Right ventricle myocardium inferior (tissue), 1 donor: ENCODE measurements at regions not wholly inside any gene's neighbourhood (a gene's known extent, or its start where the extent isn't known, plus 50 kb on each side); places are given as distances from the start of the nearest gene placed in this dataset.
"Not testable (repeated sequence)": the region's sequence is repeated elsewhere in the genome, so short reads cannot be mapped to it uniquely, and the experiment has no call there.

ENCODE experiments used
- ATAC-seq: fragments of 200-7000 bp; cut with Tn5 transposase; one replicate; pipeline ENCODE4 v1.9.1; 2020; ENCODE audit warnings: mild to moderate bottlenecking, moderate library complexity
- DNase-seq: peaks from one replicate; pipeline ENCODE4 v3.0.0; 2021; ENCODE audit errors: missing footprints
- intact Hi-C: fragments of 100-400 bp; cut with DNase I; formaldehyde crosslinking; loops from one replicate; pipeline ENCODE4 v1.11.0; 2022
- donor health status: DM: no; HTN: yes; CAD: no; lungs with severe emphysema.

DNA sequence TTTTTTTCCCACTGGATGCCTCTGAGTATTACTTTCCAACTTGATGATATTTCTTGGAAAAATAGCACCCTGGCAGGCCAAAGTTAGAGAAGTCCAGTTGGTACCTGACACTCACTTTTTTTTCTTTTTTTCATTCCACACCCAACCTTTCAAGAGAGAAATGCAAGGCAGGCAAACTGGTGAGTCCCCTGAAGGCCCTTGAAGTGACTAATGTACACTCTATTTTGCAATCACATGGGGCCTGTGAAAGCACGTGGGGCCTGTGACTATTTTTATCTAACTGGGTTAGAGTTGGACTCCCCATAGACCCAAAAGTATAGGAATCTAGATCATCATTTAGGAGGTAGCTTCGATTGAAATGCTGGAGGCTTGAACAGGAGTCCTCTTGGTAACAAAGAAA is 316.7 kb downstream of the CHL1 start:
- ATAC-seq (no peak), DNase-seq (no peak)
- intact Hi-C loops = no loop called here

DNA sequence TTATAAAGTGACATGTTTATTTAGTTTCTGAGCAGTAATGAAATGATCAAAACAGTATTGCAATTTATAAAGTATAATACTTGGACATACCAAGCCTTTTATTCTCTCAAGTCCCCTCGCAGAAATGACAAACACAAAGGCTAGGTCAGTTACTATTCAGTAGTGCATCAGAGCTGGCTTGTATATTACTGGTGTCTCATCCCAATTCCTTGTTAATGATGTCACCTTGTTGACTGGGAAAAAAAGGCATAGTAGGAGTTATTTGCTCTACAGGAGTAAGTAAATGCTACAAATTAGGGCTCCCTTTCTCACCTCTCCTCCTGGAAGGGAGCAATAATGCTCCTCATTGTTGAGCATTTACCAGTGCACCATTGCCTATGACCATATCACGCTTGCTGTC is 317.6 kb downstream of the CHL1 start:
- intact Hi-C loops = no loop called here
- no peak for ATAC-seq
- DNase-seq = no peak

DNA sequence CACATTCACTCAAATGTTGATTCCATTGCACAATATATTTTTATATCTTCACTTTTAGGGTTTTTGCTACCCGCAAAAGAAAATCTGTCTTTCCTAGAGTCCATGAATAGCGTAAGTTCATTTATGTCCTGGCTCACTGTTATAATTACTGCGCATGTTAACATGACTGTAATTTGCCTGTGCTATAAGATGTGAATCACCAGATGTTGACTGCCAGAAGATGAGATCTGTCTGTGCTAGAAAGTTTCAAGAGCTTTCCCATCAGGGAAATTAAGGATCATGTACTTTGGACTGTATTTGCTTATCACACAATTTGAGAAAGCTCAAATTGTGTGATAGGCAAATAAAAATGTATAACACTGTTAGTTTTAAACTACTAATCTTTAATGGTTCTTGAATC is 322.5 kb downstream of the CHL1 start:
- ATAC-seq (no peak), DNase-seq (no peak)
- intact Hi-C loops = no loop called here

DNA sequence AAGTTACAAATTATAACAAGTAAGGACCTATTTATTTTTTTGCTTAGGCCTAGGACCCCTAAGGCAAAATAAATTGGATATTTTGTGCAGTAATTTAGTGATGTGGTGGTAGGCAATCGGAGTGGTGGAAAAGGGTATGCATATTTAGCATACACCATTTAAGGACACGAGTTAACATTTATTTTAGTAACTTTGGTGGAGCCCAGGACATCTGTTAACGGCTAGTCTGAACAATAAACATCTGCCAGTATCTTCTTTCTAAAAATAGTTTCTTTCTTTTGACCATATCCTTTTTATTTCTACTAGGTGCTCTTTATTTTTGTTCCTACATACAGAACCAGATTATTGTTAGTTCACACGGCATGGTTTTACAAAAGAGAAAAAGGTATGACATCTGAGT is 326.3 kb downstream of the CHL1 start:
- intact Hi-C loops = no loop called here
- no peak for ATAC-seq
- DNase-seq = no peak

- DNase-seq (no peak), ATAC-seq (no peak)
- intact Hi-C loops = no loop called here
These were observed 328.9 kb downstream of the CHL1 start for GRCh38 chr3:525415-525814.

DNA sequence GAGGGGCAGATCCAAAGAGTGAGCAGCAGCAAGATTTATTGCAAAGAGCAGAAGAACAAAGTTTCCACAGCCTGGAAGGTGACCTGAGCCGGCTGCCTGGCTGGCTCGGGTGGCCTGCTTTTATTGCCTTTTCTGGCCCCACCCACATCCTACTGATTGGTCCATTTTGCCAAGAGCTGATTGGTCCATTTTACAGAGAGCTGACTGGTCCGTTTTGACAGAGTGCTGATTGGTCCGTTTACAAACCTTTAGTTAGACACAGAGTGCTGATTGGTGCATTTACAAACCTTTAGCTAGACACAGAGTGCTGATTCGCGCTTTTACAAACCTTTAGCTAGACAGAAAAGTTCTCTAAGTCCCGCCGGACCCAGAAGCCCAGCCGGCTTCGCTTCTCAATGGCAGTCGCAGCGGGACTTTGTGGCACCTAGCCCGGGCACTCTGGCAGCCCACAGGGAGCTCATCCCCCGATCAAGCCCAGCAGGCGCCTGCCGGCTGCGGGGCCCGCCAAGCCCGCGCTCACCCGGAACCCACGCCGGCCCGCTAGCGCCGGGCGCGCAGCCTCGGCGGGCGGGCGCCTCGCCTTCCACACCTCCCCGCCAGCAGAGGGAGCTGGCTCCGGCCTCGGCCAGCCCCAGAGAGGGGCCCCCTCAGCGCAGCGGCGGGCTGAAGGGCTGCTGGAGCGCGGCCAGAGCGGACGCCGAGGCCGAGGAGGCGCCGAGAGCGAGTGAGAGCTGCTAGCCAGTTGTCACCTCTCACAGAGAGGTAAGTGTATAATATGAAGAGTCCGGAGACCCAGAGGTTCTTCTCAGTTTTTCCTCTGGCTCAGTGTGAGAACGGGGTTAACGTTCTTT is 339.2 kb downstream of the CHL1 start:
- intact Hi-C loops = no loop called here
- no peak for DNase-seq
- ATAC-seq = peak; percentile 52

GRCh38 chr3:536417-536813 is 339.9 kb downstream of the CHL1 start:
- intact Hi-C loops = no loop called here
- ATAC-seq = no peak
- DNase-seq = no peak

GRCh38 chr3:541062-541801 is 344.7 kb downstream of the CHL1 start:
- DNase-seq = no peak

GRCh38 chr3:542021-542420 is 345.5 kb downstream of the CHL1 start:
- intact Hi-C loops = no loop called here
- no peak for DNase-seq
- ATAC-seq = no peak

More at GRCh38 chr3:541062-541801, 344.7 kb downstream of the CHL1 start:
- intact Hi-C loops = no loop called here
- no peak for ATAC-seq

GRCh38 chr3:549636-550035 is 353.1 kb downstream of the CHL1 start:
- intact Hi-C loops = no loop called here
- no peak for DNase-seq
- ATAC-seq = no peak

GRCh38 chr3:550471-550870 is 353.9 kb downstream of the CHL1 start:
- no peak for ATAC-seq
- DNase-seq = no peak
- intact Hi-C loops = no loop called here

GRCh38 chr3:557972-558371 is 361.4 kb downstream of the CHL1 start:
- ATAC-seq = no peak
- intact Hi-C loops = no loop called here
- no peak for DNase-seq

GRCh38 chr3:567488-568185 is 371.1 kb downstream of the CHL1 start:
- ATAC-seq (no peak), DNase-seq (no peak)
- intact Hi-C loops = no loop called here

- DNase-seq, intact Hi-C loops, ATAC-seq: not testable (repeated sequence)
These were observed 383.0 kb downstream of the CHL1 start for GRCh38 chr3:579529-579928.

- DNase-seq, intact Hi-C loops, ATAC-seq: not testable (repeated sequence)
These were observed 392.5 kb downstream of the CHL1 start for GRCh38 chr3:589066-589465.

GRCh38 chr3:597304-597703 is 400.7 kb downstream of the CHL1 start:
- DNase-seq, intact Hi-C loops, ATAC-seq: not testable (repeated sequence)

DNA sequence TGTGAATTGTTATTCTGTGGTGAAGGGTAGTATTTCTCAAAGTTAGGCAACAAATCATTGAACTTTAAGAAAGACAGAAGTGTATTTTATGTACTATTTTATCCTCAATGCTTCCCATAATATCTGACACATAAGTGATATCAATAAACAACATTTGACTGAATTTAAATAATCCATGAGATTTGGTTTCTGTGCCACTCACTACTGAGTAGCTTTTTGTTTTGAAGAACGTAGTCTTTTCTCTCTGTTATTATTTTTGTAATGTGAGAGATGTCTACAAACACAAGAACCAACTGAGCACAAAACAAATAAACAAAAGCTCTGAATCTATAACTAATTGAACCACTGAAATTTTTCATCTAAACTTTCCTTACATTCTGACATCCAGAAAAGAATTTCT is 401.2 kb downstream of the CHL1 start:
- ATAC-seq, DNase-seq, intact Hi-C loops: not testable (repeated sequence)

GRCh38 chr3:607480-607879 is 410.9 kb downstream of the CHL1 start:
- intact Hi-C loops, DNase-seq, ATAC-seq: not testable (repeated sequence)

DNA sequence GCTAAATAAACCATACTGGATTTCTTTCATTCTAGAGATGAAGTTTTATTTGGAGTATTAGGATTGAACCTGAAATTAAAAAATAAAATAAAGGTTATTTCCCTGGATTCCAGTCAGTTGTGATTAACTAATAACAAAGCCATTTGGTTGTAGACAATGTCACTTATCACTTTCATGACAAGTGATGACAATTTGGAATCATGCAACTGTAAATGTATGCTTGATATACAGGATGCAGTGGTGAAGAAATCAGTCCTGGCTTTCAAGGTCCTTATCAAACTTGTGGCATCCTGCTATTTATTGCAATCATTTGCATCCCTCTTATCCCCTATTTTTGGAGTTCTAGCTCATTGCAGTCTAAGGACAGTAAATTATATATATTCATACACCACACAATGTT is 425.2 kb downstream of the CHL1 start:
- intact Hi-C loops = no loop called here
- ATAC-seq = no peak
- no peak for DNase-seq

- ATAC-seq (no peak), DNase-seq (no peak)
- intact Hi-C loops = no loop called here
These were observed 425.8 kb downstream of the CHL1 start for GRCh38 chr3:622314-622713.
